K562 (cell line): ENCODE measurements at regions not wholly inside any gene's neighbourhood (a gene's known extent, or its start where the extent isn't known, plus 50 kb on each side); places are given as distances from the start of the nearest gene placed in this dataset.

Experiments
- ATAC-seq: fragments of 200-7000 bp; cut with Tn5 transposase; 3 replicates; pipeline ENCODE4 v1.9.1; 2020; ENCODE audit warnings: moderate library complexity
- BruUV-seq: library from RNA; stranded (reverse); fragments of 400-500 nt; replicated peaks from 2 replicates; lab custom pipeline; 2021; lab: Mats Ljungman, UMichigan
- CTCF ChIA-PET: fragments of 300-600 bp; formaldehyde crosslinking; extraction: SDS; loops from one replicate; lab custom pipeline; 2021; ENCODE audit warnings: low intra/inter-chr PET ratio; lab: Yijun Ruan, JAX
- POLR2A ChIA-PET: fragments of 300-600, 350-650 bp; sonication (Branson Sonifier 250); formaldehyde crosslinking; extraction: SDS; loops from one replicate; lab custom pipeline; 2021; ENCODE audit warnings: antibody characterized with exemption, inconsistent platforms; lab: Yijun Ruan, JAX
- DNase-seq, 4 experiments: peaks; one replicate each; pipeline versions ENCODE4 v3.0.0 to v3.0.0-alpha.2; 2011 to 2018; ENCODE audit warnings: low spot score in 3 of 4, mixed read lengths in 3 of 4; ENCODE audit errors: extremely low read depth in 1 of 4
- FAIRE-seq: peaks from 2 replicates; lab custom pipeline; 2011; peaks lifted over from hg19 to GRCh38; lab: Jason Lieb, UNC
- H2AFZ ChIP-seq: 2 replicates; pipeline ENCODE4 v1.6.0; 2011; ENCODE audit warnings: low read depth, low read length, control low read depth, inconsistent platforms
- H3K27ac ChIP-seq: fragments of 200-600 bp; 3 replicates; pipeline ENCODE4 v1.8.0; 2011; ENCODE audit warnings: low read depth, mild to moderate bottlenecking, control low read depth, inconsistent platforms, low read length, moderate library complexity, mixed read lengths; ENCODE audit errors: extremely low read depth
- H3K27me3 ChIP-seq, 2 experiments: fragments of 300-600 bp in 1 of 2; 2 replicates in 1 of 2; 3 replicates in 1 of 2; pipeline versions ENCODE4 v1.6.0 to v1.8.0; 2011; ENCODE audit warnings: inconsistent platforms in 2 of 2, low read length in 2 of 2, mild to moderate bottlenecking in 1 of 2, mixed read lengths in 1 of 2, moderate library complexity in 1 of 2; ENCODE audit not compliant: control insufficient read depth in 2 of 2, insufficient read depth in 2 of 2
- H3K36me3 ChIP-seq: fragments of 300-600 bp; 3 replicates; pipeline ENCODE4 v1.8.0; 2011; ENCODE audit warnings: mild to moderate bottlenecking, low read length, inconsistent platforms; ENCODE audit not compliant: control insufficient read depth, insufficient read depth
- H3K4me1 ChIP-seq, 2 experiments: fragments of 200-600 bp in 1 of 2; replicated peaks in 1 of 2; 2 replicates in 1 of 2; 3 replicates in 1 of 2; pipeline versions ENCODE4 v1.5.1 to v1.8.0; 2011; ENCODE audit warnings: inconsistent platforms in 2 of 2, low read length in 2 of 2, mild to moderate bottlenecking in 1 of 2, mixed read lengths in 1 of 2, moderate library complexity in 1 of 2; ENCODE audit not compliant: control insufficient read depth in 2 of 2, insufficient read depth in 2 of 2
- H3K4me2 ChIP-seq: 2 replicates; pipeline ENCODE4 v1.6.1; 2011; ENCODE audit warnings: low read length, control low read depth, inconsistent platforms, mixed read lengths; ENCODE audit not compliant: insufficient read depth
- H3K4me3 ChIP-seq: fragments of 200-600 bp; sonication (generic), shearing (Covaris generic); 2 replicates; pipeline ENCODE4 v1.5.1; 2016; ENCODE audit warnings: control low read depth, inconsistent platforms
- H3K79me2 ChIP-seq: fragments of 200-600 bp; 3 replicates; pipeline ENCODE4 v1.8.0; 2011; ENCODE audit warnings: low read length, inconsistent platforms; ENCODE audit not compliant: control insufficient read depth, insufficient read depth
- H3K9ac ChIP-seq, 2 experiments: 2 replicates each; pipeline versions ENCODE4 v1.6.0 to v1.6.1; 2011; ENCODE audit warnings: low read depth in 2 of 2, low read length in 2 of 2, control low read depth in 1 of 2, inconsistent platforms in 1 of 2, mild to moderate bottlenecking in 1 of 2, mixed read lengths in 1 of 2; ENCODE audit not compliant: insufficient read depth in 1 of 2
- H3K9me1 ChIP-seq: one replicate; pipeline ENCODE4 v1.6.0; 2011; ENCODE audit warnings: inconsistent platforms, mild to moderate bottlenecking, low read length, moderate library complexity; ENCODE audit not compliant: control insufficient read depth, insufficient read depth
- H3K9me3 ChIP-seq: replicated peaks from 2 replicates; pipeline ENCODE4 v1.5.1; 2011; ENCODE audit warnings: low read depth, low read length, inconsistent platforms; ENCODE audit not compliant: control insufficient read depth, insufficient read depth
- H4K20me1 ChIP-seq: replicated peaks from 2 replicates; pipeline ENCODE4 v1.6.1; 2011; ENCODE audit warnings: low read length, inconsistent platforms, mixed read lengths; ENCODE audit not compliant: control insufficient read depth, insufficient read depth
- BACH1 ChIP-seq: fragments of 200-800 bp; sonication (Bioruptor generic); IDR thresholded peaks from 2 replicates; pipeline ENCODE4 v1.6.1; 2016; ENCODE audit warnings: missing genetic modification characterization, missing compliant biosample characterization
- CEBPG ChIP-seq, 3 experiments: fragments of 200-800 bp in 1 of 3; sonication (Bioruptor generic) in 1 of 3; sonication (generic) in 1 of 3; formaldehyde crosslinking in 1 of 3; IDR thresholded peaks in 2 of 3; conservative IDR thresholded peaks in 1 of 3; 2 replicates each; pipeline versions ENCODE4 v1.6.1 to v1.8.0; 2016 to 2022; ENCODE audit warnings: missing compliant biosample characterization in 2 of 3, missing genetic modification characterization in 2 of 3, mild to moderate bottlenecking in 1 of 3, missing genetic modification reagents in 1 of 3
- FOSL1 ChIP-seq: fragments of 200-800 bp; sonication (Bioruptor generic); conservative IDR thresholded peaks from 2 replicates; pipeline ENCODE4 v1.6.1; 2016; ENCODE audit warnings: missing genetic modification characterization, missing compliant biosample characterization
- FOXA3 ChIP-seq, 2 experiments: fragments of 450-650 bp in 1 of 2; sonication (generic) in 1 of 2; formaldehyde crosslinking; IDR thresholded peaks in 1 of 2; conservative IDR thresholded peaks in 1 of 2; 2 replicates each; pipeline versions ENCODE4 v1.4.0 to v1.8.0; 2020 to 2022; ENCODE audit warnings: mild to moderate bottlenecking in 2 of 2, missing genetic modification reagents in 1 of 2
- HDAC1 ChIP-seq, 2 experiments: fragments of 450-650 bp; IDR thresholded peaks; 2 replicates each; pipeline ENCODE4 v1.6.1; 2016 to 2017; ENCODE audit warnings: inconsistent platforms in 1 of 2, mild to moderate bottlenecking in 1 of 2, moderate library complexity in 1 of 2
- KDM5B ChIP-seq: fragments of 200-600 bp; sonication (generic); IDR thresholded peaks from 2 replicates; pipeline ENCODE4 v1.6.1; 2012; ENCODE audit warnings: low read depth, mild to moderate bottlenecking, moderate library complexity, low read length, control low read depth, inconsistent platforms; ENCODE audit not compliant: insufficient replicate concordance
- MBD2 ChIP-seq: sonication (generic); IDR thresholded peaks from 2 replicates; pipeline ENCODE4 v1.6.1; 2016; ENCODE audit warnings: low read depth, borderline replicate concordance
- MXD1 ChIP-seq: fragments of 250-450 bp; sonication (Bioruptor Pico); IDR thresholded peaks from 2 replicates; pipeline ENCODE4 v1.8.0; 2021; ENCODE audit warnings: borderline replicate concordance, mild to moderate bottlenecking, moderate library complexity; ENCODE audit not compliant: poor library complexity, severe bottlenecking
- NFXL1 ChIP-seq: fragments of 450-650 bp; formaldehyde crosslinking; IDR thresholded peaks from 2 replicates; pipeline ENCODE4 v1.4.0; 2021; ENCODE audit warnings: mild to moderate bottlenecking
- NONO ChIP-seq, 2 experiments: fragments of 200-400 bp in 1 of 2; fragments of 450-650 bp in 1 of 2; formaldehyde crosslinking in 1 of 2; IDR thresholded peaks; 2 replicates each; pipeline ENCODE4 v1.6.1; 2017; ENCODE audit warnings: low read depth in 2 of 2, mild to moderate bottlenecking in 2 of 2, moderate library complexity in 2 of 2, low read length in 1 of 2
- RBM15 ChIP-seq: fragments of 200-400 bp; formaldehyde crosslinking; IDR thresholded peaks from 2 replicates; pipeline ENCODE4 v1.6.1; 2018; ENCODE audit warnings: mild to moderate bottlenecking, low read length, moderate library complexity; ENCODE audit not compliant: insufficient read depth
- SREBF1 ChIP-seq: fragments of 150-350 bp; IDR thresholded peaks from 2 replicates; pipeline ENCODE4 v1.6.1; 2014; ENCODE audit warnings: antibody characterized with exemption, low read depth, low read length, borderline replicate concordance
- U2AF2 ChIP-seq: fragments of 200-400 bp; formaldehyde crosslinking; optimal IDR thresholded peaks from 2 replicates; pipeline ENCODE3; 2017; ENCODE audit warnings: low read depth, mild to moderate bottlenecking, low read length
- XRCC3 ChIP-seq: fragments of 450-650 bp; IDR thresholded peaks from 2 replicates; pipeline ENCODE4 v1.6.1; 2017; ENCODE audit warnings: mild to moderate bottlenecking, moderate library complexity
- XRCC5 ChIP-seq: fragments of 200-400 bp; formaldehyde crosslinking; IDR thresholded peaks from 2 replicates; pipeline ENCODE4 v1.6.1; 2017; ENCODE audit warnings: low read depth, mild to moderate bottlenecking, low read length
- YBX1 ChIP-seq: fragments of 450-650 bp; IDR thresholded peaks from 2 replicates; pipeline ENCODE4 v1.7.1; 2016; ENCODE audit warnings: mild to moderate bottlenecking
- ZNF12 ChIP-seq: sonication (generic); formaldehyde crosslinking; IDR thresholded peaks from 2 replicates; pipeline ENCODE4 v1.4.0; 2020; ENCODE audit warnings: mild to moderate bottlenecking, missing genetic modification reagents
- WGBS: fragments of 100-300 bp; shearing (Covaris generic); methylation state at CpG from one replicate; pipeline ENCODE4 v1.1.6; 2016; ENCODE audit warnings: low coverage, mixed read lengths; ENCODE audit not compliant: insufficient coverage; ENCODE audit errors: missing lambda C conversion rate; 5-methylcytosine and 5-hydroxymethylcytosine counted together
- in situ Hi-C: fragments of 300-500 bp; cut with MboI; formaldehyde crosslinking; loops from 4 replicates; pipeline ENCODE4 v1.15.0; 2018; ENCODE audit warnings: inconsistent platforms, mixed read lengths
- intact Hi-C: fragments of 100-400 bp; cut with micrococcal nuclease; formaldehyde crosslinking; loops from 2 replicates; pipeline ENCODE4 v1.14.2; 2022
- TF ChIP-seq, protein P1 (sequence below): fragments of 250-450 bp; sonication (Bioruptor Pico); IDR thresholded peaks from 2 replicates; pipeline ENCODE4 v1.5.1; 2021; ENCODE audit warnings: mild to moderate bottlenecking
- TF ChIP-seq, protein P2 (sequence below): fragments of 200-800 bp; sonication (Bioruptor generic); IDR thresholded peaks from 2 replicates; pipeline ENCODE4 v1.6.1; 2017; ENCODE audit warnings: missing genetic modification characterization, missing compliant biosample characterization

GRCh38 chr1:29830916-29831315 is 594.6 kb downstream of the PTPRU start (continued):
- no peak for TF ChIP-seq CEBPG (CRISPR knock-in tag; IDR thresholded peaks at IDR 0.05)
- no peak for TF ChIP-seq CEBPG (tag; conservative IDR thresholded peaks at IDR 0.05 in 1 of 2, IDR thresholded peaks at IDR 0.05 in 1 of 2)
- TF ChIP-seq KDM5B = no peak
- TF ChIP-seq NONO (IDR thresholded peaks at IDR 0.05; ENCODE audit: low read depth in 2 of 2, low read length in 1 of 2) = no peak
- TF ChIP-seq BACH1 (tag) = no peak
- TF ChIP-seq FOSL1 (tag) = no peak
- TF ChIP-seq ZNF12 = no peak

DNA sequence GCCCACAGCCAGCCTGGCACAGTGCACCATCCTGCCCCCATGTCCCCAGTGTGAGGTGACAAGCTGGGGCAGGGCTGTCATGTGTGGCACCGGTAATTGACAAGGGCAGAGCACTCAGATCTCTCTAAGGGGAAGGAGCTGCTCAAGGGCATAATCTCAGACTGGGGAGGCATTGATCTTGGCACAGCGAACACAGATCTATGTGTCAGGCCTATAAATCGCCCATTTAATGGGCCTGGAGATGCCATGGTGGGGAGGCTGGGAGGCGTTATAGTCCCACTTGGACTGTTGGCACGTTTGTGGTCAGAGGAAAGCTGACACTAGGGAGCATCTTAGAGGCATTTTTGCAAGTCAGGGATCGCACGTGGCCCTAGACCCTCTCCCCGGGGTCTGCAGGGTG is 594.1 kb downstream of the PTPRU start:
- TF ChIP-seq FOXA3 (CRISPR knock-in tag; conservative IDR thresholded peaks at IDR 0.05 in 1 of 2, IDR thresholded peaks at IDR 0.05 in 1 of 2) (no peak), MBD2 (no peak), XRCC5 (no peak), U2AF2 (no peak), KDM5B (no peak), YBX1 (no peak), XRCC3 (no peak), SREBF1 (no peak), RBM15 (no peak), HDAC1 (IDR thresholded peaks at IDR 0.05) (no peak), NFXL1 (CRISPR knock-in tag) (no peak), MXD1 (no peak)
- TF ChIP-seq, protein P1, sequence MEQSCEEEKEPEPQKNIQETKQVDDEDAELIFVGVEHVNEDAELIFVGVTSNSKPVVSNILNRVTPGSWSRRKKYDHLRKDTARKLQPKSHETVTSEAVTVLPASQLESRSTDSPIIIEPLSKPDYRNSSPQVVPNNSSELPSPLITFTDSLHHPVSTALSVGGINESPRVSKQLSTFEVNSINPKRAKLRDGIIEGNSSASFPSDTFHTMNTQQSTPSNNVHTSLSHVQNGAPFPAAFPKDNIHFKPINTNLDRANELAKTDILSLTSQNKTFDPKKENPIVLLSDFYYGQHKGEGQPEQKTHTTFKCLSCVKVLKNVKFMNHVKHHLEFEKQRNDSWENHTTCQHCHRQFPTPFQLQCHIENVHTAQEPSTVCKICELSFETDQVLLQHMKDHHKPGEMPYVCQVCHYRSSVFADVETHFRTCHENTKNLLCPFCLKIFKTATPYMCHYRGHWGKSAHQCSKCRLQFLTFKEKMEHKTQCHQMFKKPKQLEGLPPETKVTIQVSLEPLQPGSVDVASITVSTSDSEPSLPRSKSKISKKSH (CRISPR knock-in tag) = no peak
- TF ChIP-seq, protein P2, sequence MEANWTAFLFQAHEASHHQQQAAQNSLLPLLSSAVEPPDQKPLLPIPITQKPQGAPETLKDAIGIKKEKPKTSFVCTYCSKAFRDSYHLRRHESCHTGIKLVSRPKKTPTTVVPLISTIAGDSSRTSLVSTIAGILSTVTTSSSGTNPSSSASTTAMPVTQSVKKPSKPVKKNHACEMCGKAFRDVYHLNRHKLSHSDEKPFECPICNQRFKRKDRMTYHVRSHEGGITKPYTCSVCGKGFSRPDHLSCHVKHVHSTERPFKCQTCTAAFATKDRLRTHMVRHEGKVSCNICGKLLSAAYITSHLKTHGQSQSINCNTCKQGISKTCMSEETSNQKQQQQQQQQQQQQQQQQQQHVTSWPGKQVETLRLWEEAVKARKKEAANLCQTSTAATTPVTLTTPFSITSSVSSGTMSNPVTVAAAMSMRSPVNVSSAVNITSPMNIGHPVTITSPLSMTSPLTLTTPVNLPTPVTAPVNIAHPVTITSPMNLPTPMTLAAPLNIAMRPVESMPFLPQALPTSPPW (CRISPR knock-in tag) = no peak
- no peaks in the 10 kb centered on the region for H3K9me1 ChIP-seq
- no peaks in the 10 kb centered on the region for H3K4me1 ChIP-seq
- H3K9ac ChIP-seq = no peak overlapping the region
- H3K4me2 ChIP-seq = no peak overlapping the region
- no peak overlapping the region for H3K4me3 ChIP-seq
- intact Hi-C loops (no loop called here), in situ Hi-C loops (no loop called here)
- H3K27ac ChIP-seq = no peak overlapping the region
- H3K9me3 ChIP-seq = no peaks in the 10 kb centered on the region; the same call in 1 of the 2 replicates
- ATAC-seq (no peak), DNase-seq (no peak), FAIRE-seq (no peak)
- H3K79me2 ChIP-seq = no peaks in the 10 kb centered on the region
- POLR2A ChIA-PET = no interaction called here
- peaks cover 0 to 17% of the 10 kb centered on the region in 2 experiments; a peak in 3 of 5 replicates for H3K27me3 ChIP-seq
- no peak overlapping the region for H2AFZ ChIP-seq
- peaks cover 7% of the 10 kb centered on the region; the same call in 1 of the 2 replicates for H4K20me1 ChIP-seq
- BruUV-seq = no TSS peak
- 0% methylated on average over 8 of the region's 8 CpGs for WGBS
- CTCF ChIA-PET = no interaction called here
- no peaks in the 10 kb centered on the region for H3K36me3 ChIP-seq
